GM21528 (cell line): ENCODE measurements at regions not wholly inside any gene's neighbourhood (a gene's known extent, or its start where the extent isn't known, plus 50 kb on each side); places are given as distances from the start of the nearest gene placed in this dataset.

ENCODE experiments used
- ATAC-seq: cut with Tn5 transposase; IDR thresholded peaks from one replicate; pipeline ENCODE4 v1.9.1; 2021; ENCODE audit warnings: mild to moderate bottlenecking, moderate library complexity; ENCODE audit not compliant: unreplicated experiment, low FRiP score

DNA sequence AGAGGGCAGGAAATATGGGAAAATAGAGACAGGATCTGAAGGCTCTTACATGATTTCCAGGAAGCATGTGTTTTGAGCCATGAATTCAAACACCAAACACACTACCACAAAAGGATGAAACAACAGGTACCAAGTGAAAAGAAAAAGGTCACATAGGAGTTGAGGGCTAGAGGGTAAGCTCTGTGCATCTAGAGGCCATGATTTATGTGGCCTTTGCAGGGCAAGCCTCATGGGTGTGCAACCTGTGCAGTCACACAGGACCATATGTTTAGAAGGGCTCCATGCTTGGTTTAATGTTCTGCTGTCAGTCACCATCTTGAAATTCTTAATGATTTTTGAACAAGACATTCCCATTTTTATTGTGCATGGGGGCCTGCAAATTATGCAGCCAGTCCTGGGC lies 134.5 kb upstream of the CCDC68 start:
- no peak for ATAC-seq

- ATAC-seq, result no peak
Observed at GRCh38 chr18:55093295-55093694, 134.0 kb upstream of the CCDC68 start.

GRCh38 chr18:55092166-55092565 lies 132.9 kb upstream of the CCDC68 start:
- ATAC-seq, result no peak

- ATAC-seq, result no peak
Observed at GRCh38 chr18:55090564-55091188, 131.4 kb upstream of the CCDC68 start.

DNA sequence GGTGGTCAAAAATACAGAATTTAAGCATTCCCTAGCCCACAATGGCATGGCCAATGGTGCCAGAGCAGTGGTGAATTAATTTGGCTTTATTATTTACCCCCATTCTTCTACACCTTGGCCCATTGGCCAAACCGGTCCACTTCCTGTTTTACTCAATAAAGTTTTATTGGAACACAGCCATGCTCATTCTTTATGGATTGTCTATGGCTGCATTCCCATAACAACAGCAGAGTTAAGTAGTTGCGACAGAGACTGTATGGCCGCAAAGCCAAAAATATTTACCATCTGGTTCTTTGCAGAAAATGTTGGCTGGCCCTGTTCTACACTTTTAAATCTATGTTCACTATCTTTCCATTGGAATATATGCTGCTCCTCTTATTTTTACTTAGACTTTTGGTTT lies 130.3 kb upstream of the CCDC68 start:
- no peak for ATAC-seq

DNA sequence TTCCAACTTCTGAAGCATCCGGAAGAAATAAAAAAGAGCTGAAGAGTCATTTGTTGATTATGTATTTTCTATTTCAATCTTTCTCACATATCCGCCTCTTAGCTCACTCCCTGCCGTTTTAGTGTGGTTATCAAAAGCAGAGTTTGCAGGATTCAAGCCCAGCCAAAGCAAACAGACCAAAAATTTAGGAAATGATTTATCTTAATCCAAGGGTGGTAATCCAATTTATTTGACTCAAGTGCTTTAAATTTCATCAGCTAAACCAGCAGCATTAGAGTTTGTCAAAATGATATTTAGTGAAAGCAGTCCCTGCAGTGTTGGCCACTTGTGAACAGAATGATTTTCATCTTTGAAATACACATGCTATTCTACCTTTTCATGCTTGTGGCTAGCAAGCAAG lies 129.3 kb upstream of the CCDC68 start:
- no peak for ATAC-seq

- ATAC-seq, result no peak
Observed at GRCh38 chr18:55088000-55088401, 128.7 kb upstream of the CCDC68 start.

GRCh38 chr18:55086906-55087305 lies 127.6 kb upstream of the CCDC68 start:
- no peak for ATAC-seq

GRCh38 chr18:55085557-55086285 lies 126.5 kb upstream of the CCDC68 start:
- no peak for ATAC-seq

- ATAC-seq, result no peak
Observed at GRCh38 chr18:55084550-55084949, 125.3 kb upstream of the CCDC68 start.

DNA sequence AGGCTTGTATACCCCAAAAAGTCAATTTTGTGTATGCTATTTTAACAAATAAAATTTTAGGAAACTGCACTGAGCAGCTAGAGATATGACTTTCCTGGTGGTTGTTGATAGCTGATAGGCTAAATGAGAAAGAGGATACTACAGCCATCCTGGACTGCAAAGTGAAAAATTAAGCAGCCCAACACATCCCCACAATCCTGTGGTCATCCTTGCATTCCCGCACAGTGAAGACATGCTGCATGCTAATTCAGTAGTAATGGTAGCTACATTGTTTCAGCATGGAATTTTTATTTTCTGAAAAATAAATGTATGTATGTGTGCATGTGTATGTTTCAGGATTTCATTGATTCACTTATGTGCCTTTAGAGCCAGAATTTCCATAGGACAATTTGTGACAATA lies 124.2 kb upstream of the CCDC68 start:
- no peak for ATAC-seq

DNA sequence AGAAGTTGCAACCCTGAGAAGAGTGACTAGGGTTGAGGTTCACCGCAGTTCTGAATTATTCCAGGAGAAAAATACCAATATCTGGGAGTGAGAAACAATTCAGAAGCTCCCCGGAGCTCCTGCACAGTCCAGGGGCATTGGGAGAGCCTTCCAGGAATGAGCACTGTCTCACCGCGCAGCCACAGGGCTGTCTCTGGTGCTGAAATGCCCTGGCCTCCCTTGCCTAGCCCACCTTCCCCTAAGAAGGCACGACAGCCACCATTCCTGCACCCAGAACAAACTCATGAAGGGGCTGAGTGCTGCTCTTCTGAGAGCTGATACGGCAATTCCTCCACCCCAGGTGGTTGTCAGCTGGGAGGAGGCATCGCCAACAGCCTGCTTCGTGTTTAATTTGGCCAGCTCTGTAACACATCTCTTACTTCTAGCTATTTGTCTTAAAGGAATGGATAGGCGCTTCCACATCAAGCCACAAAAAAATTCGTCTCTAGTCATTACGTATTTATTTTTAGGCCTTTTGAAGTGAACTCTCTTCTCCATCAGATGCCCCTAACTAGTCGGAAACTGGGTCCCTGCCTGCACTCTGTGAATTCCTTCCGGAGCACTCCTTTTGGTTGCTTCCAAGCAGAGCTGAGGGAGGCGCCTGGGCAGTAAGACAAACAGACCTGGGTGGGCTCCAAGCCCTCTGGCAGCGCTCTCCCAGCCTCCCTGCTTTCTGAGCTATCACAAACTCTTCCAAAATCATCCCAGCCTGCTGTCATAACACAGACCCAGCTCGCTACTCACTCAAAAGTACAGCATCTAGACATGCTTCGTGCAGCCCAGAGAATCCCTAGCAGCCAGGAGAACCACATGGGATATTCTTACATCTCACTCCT lies 120.5 kb upstream of the CCDC68 start:
- no peak for ATAC-seq

DNA sequence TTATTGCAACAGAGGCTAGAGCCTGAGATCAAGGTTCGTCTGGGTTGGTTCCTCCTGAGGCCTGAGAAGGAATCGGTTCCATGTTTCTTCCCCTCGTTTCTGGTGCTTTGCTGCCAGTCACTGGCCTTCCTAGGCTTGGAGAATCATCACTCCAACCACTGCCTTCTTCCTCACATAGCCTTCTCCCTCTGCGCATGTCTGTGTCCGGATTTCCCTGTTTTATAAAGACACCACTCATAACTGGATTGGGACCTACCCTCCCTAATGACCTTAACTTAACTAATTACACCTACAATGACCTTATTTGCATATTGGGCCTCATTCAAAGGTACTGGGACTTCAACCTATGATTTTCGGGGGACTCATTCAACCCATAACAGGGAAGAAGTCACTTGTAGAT lies 119.8 kb upstream of the CCDC68 start:
- no peak for ATAC-seq

DNA sequence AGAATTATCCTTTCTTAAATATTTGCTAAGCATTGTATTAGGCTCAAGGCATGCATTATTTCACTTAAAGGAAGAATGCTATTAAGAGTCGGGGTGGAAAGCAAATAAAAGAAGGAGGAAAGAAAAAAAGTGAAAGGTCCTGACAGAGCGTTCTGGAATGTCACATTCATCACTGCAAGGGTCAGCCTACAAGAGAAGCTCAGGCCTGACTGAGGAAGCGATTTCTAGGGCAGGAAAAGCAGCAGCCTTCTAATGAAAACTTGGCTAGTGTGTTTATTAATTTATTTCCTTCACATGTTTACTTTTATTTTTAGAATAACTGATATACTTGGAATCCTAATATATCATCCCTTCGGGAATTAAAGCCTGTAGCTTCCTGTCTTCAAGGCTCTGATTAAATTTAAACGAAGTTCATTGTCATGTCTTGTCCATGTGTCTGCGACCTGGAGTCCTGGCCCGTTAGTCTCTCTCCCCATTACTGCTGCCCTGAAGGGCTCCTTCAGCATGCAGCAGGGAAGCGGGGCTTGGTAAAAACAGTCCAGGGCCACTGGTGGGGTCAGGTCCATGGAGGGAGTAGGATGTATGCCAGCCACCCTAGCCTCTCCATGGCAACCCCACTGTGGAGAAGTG lies 119.2 kb upstream of the CCDC68 start:
- ATAC-seq, result no peak

DNA sequence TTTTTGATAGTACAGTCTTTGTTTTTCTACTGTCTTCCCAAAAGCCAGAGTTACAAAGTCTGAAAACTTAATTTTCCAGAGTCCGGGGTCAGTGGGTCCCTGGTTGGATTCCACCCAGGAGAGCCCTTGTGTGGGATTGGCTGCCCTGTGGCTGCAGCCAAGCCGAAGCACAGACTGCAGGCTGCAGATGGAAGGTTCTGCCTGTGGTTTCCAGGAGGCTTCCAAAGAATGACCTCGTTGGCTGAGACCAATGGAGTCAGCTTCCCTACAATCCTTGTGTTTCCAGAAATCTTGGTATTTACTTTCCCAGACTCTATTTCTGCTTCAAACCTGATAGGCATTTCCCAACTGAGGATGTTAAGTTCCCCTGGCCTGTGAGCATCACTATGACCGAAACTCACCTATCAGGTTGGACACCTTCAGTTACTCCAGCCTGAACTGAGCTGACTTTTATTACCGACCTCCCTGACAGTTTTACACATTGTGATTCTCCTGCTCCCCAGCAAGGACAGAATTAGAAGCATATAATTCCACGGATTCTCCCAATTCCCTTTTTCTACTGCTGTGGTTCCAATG lies 117.5 kb upstream of the CCDC68 start:
- ATAC-seq, result no peak

GRCh38 chr18:55073834-55074233 lies 114.6 kb upstream of the CCDC68 start:
- ATAC-seq, result no peak

DNA sequence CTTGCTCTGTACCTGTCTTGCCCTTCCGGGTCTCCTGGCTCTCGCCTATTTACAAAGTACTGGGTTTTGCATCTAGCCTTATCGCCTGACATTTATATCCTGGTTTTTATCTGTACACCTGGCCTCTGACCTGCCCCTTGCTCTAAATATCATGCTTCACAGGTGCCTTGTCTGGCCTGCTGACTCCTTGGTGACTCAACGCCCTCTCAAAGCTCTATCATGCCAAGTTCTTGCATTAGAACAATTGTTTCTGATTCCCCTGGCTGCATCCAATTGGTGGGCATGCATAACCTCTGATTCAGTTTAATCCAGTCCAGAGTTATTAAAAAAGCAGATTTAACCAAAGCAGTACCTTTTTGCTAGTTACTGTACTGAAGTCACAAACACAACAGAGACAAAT lies 113.9 kb upstream of the CCDC68 start:
- ATAC-seq, result no peak

GRCh38 chr18:55072698-55073097 lies 113.4 kb upstream of the CCDC68 start:
- ATAC-seq, result no peak

- ATAC-seq, result no peak
Observed at GRCh38 chr18:55072181-55072580, 112.9 kb upstream of the CCDC68 start.

GRCh38 chr18:55069497-55069896 lies 110.2 kb upstream of the CCDC68 start:
- ATAC-seq, result peak; percentile 70

DNA sequence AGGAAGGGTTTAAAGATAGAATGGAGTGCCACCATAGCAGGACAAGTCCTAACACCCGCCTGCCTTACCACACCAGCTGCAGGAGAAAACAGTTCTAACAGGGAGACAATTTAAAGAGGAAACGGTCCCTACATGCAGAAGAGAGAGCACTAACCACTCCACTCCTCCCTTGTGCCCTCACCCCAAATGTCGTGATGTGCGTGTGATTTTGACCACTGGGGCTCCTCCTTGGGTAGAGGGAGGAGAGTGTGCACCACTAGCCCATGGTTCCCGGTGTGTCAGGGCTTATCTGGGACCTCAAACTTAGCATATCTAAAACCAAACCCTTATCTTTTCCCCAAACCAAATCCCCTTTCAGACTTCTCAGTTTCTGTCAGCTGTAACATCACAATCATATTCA lies 105.5 kb upstream of the CCDC68 start:
- peak; percentile 75 for ATAC-seq
